Left renal pelvis (tissue), 4 donors: ENCODE measurements at regions not wholly inside any gene's neighbourhood (a gene's known extent, or its start where the extent isn't known, plus 50 kb on each side); places are given as distances from the start of the nearest gene placed in this dataset.

Experiments used
- DNase-seq, 4 donors: peaks; one replicate each; pipeline ENCODE4 v3.0.0-alpha.2; 2013; ENCODE audit warnings: low read depth in 4 of 4, low spot score in 3 of 4

- DNase-seq: no peak
Observed at GRCh38 chr13:73902847-73903246, 231.4 kb downstream of the KLF12 start.

GRCh38 chr13:73902296-73902695 lies 231.9 kb downstream of the KLF12 start:
- DNase-seq: no peak

- no peak for DNase-seq
Observed at GRCh38 chr13:73901324-73902068, 232.7 kb downstream of the KLF12 start.

GRCh38 chr13:73900591-73900990 lies 233.6 kb downstream of the KLF12 start:
- no peak for DNase-seq

- no peak for DNase-seq
Observed at GRCh38 chr13:73898899-73899298, 235.3 kb downstream of the KLF12 start.

GRCh38 chr13:73898276-73898675 lies 235.9 kb downstream of the KLF12 start:
- no peak for DNase-seq

- no peak for DNase-seq
Observed at GRCh38 chr13:73894995-73895571, 239.1 kb downstream of the KLF12 start.

- DNase-seq: no peak
Observed at GRCh38 chr13:73893833-73894232, 240.4 kb downstream of the KLF12 start.

- no peak for DNase-seq
Observed at GRCh38 chr13:73891805-73892204, 242.4 kb downstream of the KLF12 start.

GRCh38 chr13:73883162-73883561 lies 251.0 kb downstream of the KLF12 start:
- DNase-seq: no peak

GRCh38 chr13:73880365-73880764 lies 253.8 kb downstream of the KLF12 start:
- no peak for DNase-seq

- no peak for DNase-seq
Observed at GRCh38 chr13:73879346-73880015, 254.7 kb downstream of the KLF12 start.

GRCh38 chr13:73877399-73877798 lies 256.8 kb downstream of the KLF12 start:
- no peak for DNase-seq

GRCh38 chr13:73876323-73876722 lies 257.9 kb downstream of the KLF12 start:
- no peak for DNase-seq

GRCh38 chr13:73873940-73874830 lies 260.0 kb downstream of the KLF12 start:
- DNase-seq: no peak

GRCh38 chr13:73872397-73872796 lies 261.8 kb downstream of the KLF12 start:
- DNase-seq: no peak

GRCh38 chr13:73870970-73871935 lies 263.0 kb downstream of the KLF12 start:
- peak in 3 of 4 donors; percentile 16 to 43 (median 30) for DNase-seq

- DNase-seq: no peak
Observed at GRCh38 chr13:73870036-73870741, 264.0 kb downstream of the KLF12 start.

GRCh38 chr13:73865027-73865426 lies 269.2 kb downstream of the KLF12 start:
- no peak for DNase-seq
